ENCODE measurements at regions not wholly inside any gene's neighbourhood (a gene's known extent, or its start where the extent isn't known, plus 50 kb on each side); places are given as distances from the start of the nearest gene placed in this dataset.
"Not testable (repeated sequence)": the region's sequence is repeated elsewhere in the genome, so short reads cannot be mapped to it uniquely, and the experiment has no call there.

GRCh38 chr11:13782390-13783075 is 114.1 kb downstream of the FAR1 start:
- H3K36me3 ChIP-seq (ENCODE audit: insufficient read depth, low read length), result no peaks in the 10 kb centered on the region
- Mint-ChIP-seq H3K27ac (no peak overlapping the region), H3K9me3 (no peaks in the 10 kb centered on the region), H3K4me3 (no peak overlapping the region), H3K36me3 (no peaks in the 10 kb centered on the region), H3K4me1 (peaks cover 0 to 3% (median 0%) of the 10 kb centered on the region in 3 donors), H3K27me3 (peaks cover under 1 to 8% of the 10 kb centered on the region in 2 donors)
- CTCF ChIA-PET, result interaction anchor here (1.5 kb wide), 1 partner anchor 10 kb away, joined by 5 read pairs; no protein-coding TSS in a partner anchor
- H3K9me3 ChIP-seq (ENCODE audit: low read length), result no peaks in the 10 kb centered on the region
- no peak overlapping the region for H3K27ac ChIP-seq (ENCODE audit: low read depth, low read length)
- H3K4me1 ChIP-seq (ENCODE audit: insufficient read depth, low read length), result no peaks in the 10 kb centered on the region
- H3K27me3 ChIP-seq (ENCODE audit: insufficient read depth, low read length, poor library complexity, severe bottlenecking), result no peaks in the 10 kb centered on the region
- DNase-seq, result no peak
- POLR2A ChIA-PET, result no interaction called here
- no peak overlapping the region for H3K4me3 ChIP-seq (ENCODE audit: low read length)

- Mint-ChIP-seq H3K4me1 (peaks cover 0 to 3% (median 0%) of the 10 kb centered on the region in 3 donors), H3K9me3 (no peaks in the 10 kb centered on the region), H3K27ac (peak overlapping the region in 1 of 8 donors; percentile 65), H3K4me3 (no peak overlapping the region), H3K36me3 (no peaks in the 10 kb centered on the region), H3K27me3 (peaks cover 0 to 2% of the 10 kb centered on the region in 2 donors)
- no peaks in the 10 kb centered on the region for H3K4me1 ChIP-seq (ENCODE audit: insufficient read depth, low read length)
- no peak for DNase-seq
- H3K4me3 ChIP-seq (ENCODE audit: low read length), result no peak overlapping the region
- CTCF ChIA-PET, result no interaction called here
- POLR2A ChIA-PET, result no interaction called here
- H3K9me3 ChIP-seq (ENCODE audit: low read length), result no peaks in the 10 kb centered on the region
- H3K36me3 ChIP-seq (ENCODE audit: insufficient read depth, low read length), result no peaks in the 10 kb centered on the region
- no peaks in the 10 kb centered on the region for H3K27me3 ChIP-seq (ENCODE audit: insufficient read depth, low read length, poor library complexity, severe bottlenecking)
- no peak overlapping the region for H3K27ac ChIP-seq (ENCODE audit: low read depth, low read length)
These were observed 116.0 kb downstream of the FAR1 start for GRCh38 chr11:13784441-13784840.

GRCh38 chr11:13784855-13785254 is 116.4 kb downstream of the FAR1 start:
- Mint-ChIP-seq H3K27ac (no peak overlapping the region), H3K36me3 (no peaks in the 10 kb centered on the region), H3K9me3 (no peaks in the 10 kb centered on the region), H3K4me1 (peaks cover 0 to 3% (median 0%) of the 10 kb centered on the region in 3 donors), H3K4me3 (no peak overlapping the region), H3K27me3 (no peaks in the 10 kb centered on the region)
- H3K27ac ChIP-seq (ENCODE audit: low read depth, low read length), result no peak overlapping the region
- ChIA-PET POLR2A (no interaction called here), CTCF (no interaction called here)
- H3K27me3 ChIP-seq (ENCODE audit: insufficient read depth, low read length, poor library complexity, severe bottlenecking), result no peaks in the 10 kb centered on the region
- DNase-seq, result no peak
- no peak overlapping the region for H3K4me3 ChIP-seq (ENCODE audit: low read length)
- H3K9me3 ChIP-seq (ENCODE audit: low read length), result no peaks in the 10 kb centered on the region
- no peaks in the 10 kb centered on the region for H3K36me3 ChIP-seq (ENCODE audit: insufficient read depth, low read length)
- H3K4me1 ChIP-seq (ENCODE audit: insufficient read depth, low read length), result no peaks in the 10 kb centered on the region

GRCh38 chr11:13786688-13787087 is 118.2 kb downstream of the FAR1 start:
- Mint-ChIP-seq H3K9me3 (no peaks in the 10 kb centered on the region), H3K27me3 (no peaks in the 10 kb centered on the region), H3K36me3 (no peaks in the 10 kb centered on the region), H3K4me3 (no peak overlapping the region), H3K27ac (no peak overlapping the region), H3K4me1 (peaks cover 0 to 5% (median 0%) of the 10 kb centered on the region in 3 donors)
- Histone ChIP-seq H3K4me1 (ENCODE audit: insufficient read depth, low read length) (no peaks in the 10 kb centered on the region), H3K4me3 (ENCODE audit: low read length) (no peak overlapping the region), H3K27me3 (ENCODE audit: insufficient read depth, low read length, poor library complexity, severe bottlenecking) (no peaks in the 10 kb centered on the region), H3K36me3 (ENCODE audit: insufficient read depth, low read length) (no peaks in the 10 kb centered on the region), H3K27ac (ENCODE audit: low read depth, low read length) (no peak overlapping the region), H3K9me3 (ENCODE audit: low read length) (no peaks in the 10 kb centered on the region)
- CTCF ChIA-PET, result interaction anchor here (1.4 kb wide), 1 partner anchor 11 kb away, joined by 3 read pairs; no protein-coding TSS in a partner anchor
- no peak for DNase-seq
- POLR2A ChIA-PET, result no interaction called here

GRCh38 chr11:13797616-13798015 is 129.1 kb downstream of the FAR1 start:
- H3K27ac Mint-ChIP-seq; H3K36me3 ChIP-seq (ENCODE audit: insufficient read depth, low read length); H3K27me3 ChIP-seq (ENCODE audit: insufficient read depth, low read length, poor library complexity, severe bottlenecking); H3K9me3 ChIP-seq (ENCODE audit: low read length); H3K4me1 Mint-ChIP-seq; H3K4me1 ChIP-seq (ENCODE audit: insufficient read depth, low read length); H3K4me3 ChIP-seq (ENCODE audit: low read length); CTCF ChIA-PET; POLR2A ChIA-PET; H3K27ac ChIP-seq (ENCODE audit: low read depth, low read length); H3K4me3 Mint-ChIP-seq; DNase-seq: not testable (repeated sequence)
- Mint-ChIP-seq H3K9me3 (peaks cover 16 to 28% (median 22%) of the 10 kb centered on the region in 5 donors), H3K36me3 (peaks cover 0 to 16% (median 3%) of the 10 kb centered on the region in 3 donors), H3K27me3 (peaks cover under 1 to 13% of the 10 kb centered on the region in 2 donors)

- Mint-ChIP-seq H3K27me3 (peaks cover 3 to 22% of the 10 kb centered on the region in 2 donors), H3K4me3 (no peak overlapping the region), H3K27ac (no peak overlapping the region), H3K36me3 (peaks cover 0 to 20% (median 3%) of the 10 kb centered on the region in 3 donors), H3K9me3 (peaks cover 18 to 32% (median 22%) of the 10 kb centered on the region in 5 donors), H3K4me1 (no peaks in the 10 kb centered on the region)
- POLR2A ChIA-PET, result no interaction called here
- Histone ChIP-seq H3K27me3 (ENCODE audit: insufficient read depth, low read length, poor library complexity, severe bottlenecking) (no peaks in the 10 kb centered on the region), H3K27ac (ENCODE audit: low read depth, low read length) (no peak overlapping the region), H3K9me3 (ENCODE audit: low read length) (peaks cover 5% of the 10 kb centered on the region), H3K36me3 (ENCODE audit: insufficient read depth, low read length) (no peaks in the 10 kb centered on the region), H3K4me3 (ENCODE audit: low read length) (no peak overlapping the region), H3K4me1 (ENCODE audit: insufficient read depth, low read length) (no peaks in the 10 kb centered on the region)
- CTCF ChIA-PET, result no interaction called here
- DNase-seq, result no peak
These were observed 132.4 kb downstream of the FAR1 start for GRCh38 chr11:13800901-13801300.

- Histone ChIP-seq H3K9me3 (ENCODE audit: low read length) (no peaks in the 10 kb centered on the region), H3K4me3 (ENCODE audit: low read length) (no peak overlapping the region), H3K4me1 (ENCODE audit: insufficient read depth, low read length) (no peaks in the 10 kb centered on the region), H3K27ac (ENCODE audit: low read depth, low read length) (no peak overlapping the region), H3K27me3 (ENCODE audit: insufficient read depth, low read length, poor library complexity, severe bottlenecking) (no peaks in the 10 kb centered on the region), H3K36me3 (ENCODE audit: insufficient read depth, low read length) (no peaks in the 10 kb centered on the region)
- Mint-ChIP-seq H3K27ac (no peak overlapping the region), H3K4me3 (no peak overlapping the region), H3K9me3 (peaks cover 4 to 8% (median 5%) of the 10 kb centered on the region in 5 donors), H3K27me3 (peaks cover 5 to 9% of the 10 kb centered on the region in 2 donors), H3K4me1 (peaks cover 0 to 8% (median 4%) of the 10 kb centered on the region in 3 donors), H3K36me3 (peaks cover 0 to 20% (median 0%) of the 10 kb centered on the region in 3 donors)
- ChIA-PET CTCF (no interaction called here), POLR2A (no interaction called here)
- no peak for DNase-seq
These were observed 144.2 kb upstream of the SPON1 start for GRCh38 chr11:13818325-13818724.

GRCh38 chr11:13826505-13827278 is 135.8 kb upstream of the SPON1 start:
- no peak overlapping the region for H3K4me3 Mint-ChIP-seq
- peaks cover 7 to 17% of the 10 kb centered on the region in 2 donors for H3K27me3 Mint-ChIP-seq
- POLR2A ChIA-PET, result interaction anchor here (0.6 kb wide), 1 partner anchor 871 kb away, joined by 3 read pairs; no protein-coding TSS in a partner anchor
- no peak overlapping the region for H3K27ac Mint-ChIP-seq
- Histone ChIP-seq H3K9me3 (ENCODE audit: low read length) (no peaks in the 10 kb centered on the region), H3K27ac (ENCODE audit: low read depth, low read length) (no peak overlapping the region), H3K4me1 (ENCODE audit: insufficient read depth, low read length) (no peaks in the 10 kb centered on the region), H3K4me3 (ENCODE audit: low read length) (no peak overlapping the region), H3K27me3 (ENCODE audit: insufficient read depth, low read length, poor library complexity, severe bottlenecking) (no peaks in the 10 kb centered on the region), H3K36me3 (ENCODE audit: insufficient read depth, low read length) (no peaks in the 10 kb centered on the region)
- peaks cover 0 to 16% (median 0%) of the 10 kb centered on the region in 3 donors for H3K36me3 Mint-ChIP-seq
- CTCF ChIA-PET, result no interaction called here
- H3K4me1 Mint-ChIP-seq, result peaks cover 0 to 1% (median under 1%) of the 10 kb centered on the region in 3 donors
- no peak for DNase-seq
- peaks cover 5 to 22% (median 16%) of the 10 kb centered on the region in 5 donors for H3K9me3 Mint-ChIP-seq

Measured in CD8-positive, alpha-beta memory T cell (primary cell).